ENCODE measurements at regions not wholly inside any gene's neighbourhood (a gene's known extent, or its start where the extent isn't known, plus 50 kb on each side); places are given as distances from the start of the nearest gene placed in this dataset.

DNA sequence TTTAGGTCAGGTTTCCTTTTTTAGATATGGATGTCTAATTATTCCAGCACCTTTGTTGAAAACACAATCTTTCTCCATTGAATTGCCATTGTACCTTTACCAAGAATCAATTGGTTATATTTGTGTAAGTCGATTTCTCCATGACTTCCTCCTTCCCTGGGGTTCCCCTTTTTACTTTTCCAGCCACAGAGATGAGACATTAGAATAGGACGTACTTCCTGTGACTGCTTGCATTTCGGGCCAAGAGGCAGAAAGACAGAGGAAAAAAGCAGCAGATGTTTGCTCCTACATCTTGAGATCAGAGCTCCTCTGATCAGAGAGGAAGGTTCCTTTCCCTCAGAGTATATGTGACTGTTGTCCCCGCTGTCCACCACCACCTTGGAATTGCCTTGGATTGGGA lies 453.7 kb upstream of the RGS6 start:
- TF ChIP-seq, protein P1, sequence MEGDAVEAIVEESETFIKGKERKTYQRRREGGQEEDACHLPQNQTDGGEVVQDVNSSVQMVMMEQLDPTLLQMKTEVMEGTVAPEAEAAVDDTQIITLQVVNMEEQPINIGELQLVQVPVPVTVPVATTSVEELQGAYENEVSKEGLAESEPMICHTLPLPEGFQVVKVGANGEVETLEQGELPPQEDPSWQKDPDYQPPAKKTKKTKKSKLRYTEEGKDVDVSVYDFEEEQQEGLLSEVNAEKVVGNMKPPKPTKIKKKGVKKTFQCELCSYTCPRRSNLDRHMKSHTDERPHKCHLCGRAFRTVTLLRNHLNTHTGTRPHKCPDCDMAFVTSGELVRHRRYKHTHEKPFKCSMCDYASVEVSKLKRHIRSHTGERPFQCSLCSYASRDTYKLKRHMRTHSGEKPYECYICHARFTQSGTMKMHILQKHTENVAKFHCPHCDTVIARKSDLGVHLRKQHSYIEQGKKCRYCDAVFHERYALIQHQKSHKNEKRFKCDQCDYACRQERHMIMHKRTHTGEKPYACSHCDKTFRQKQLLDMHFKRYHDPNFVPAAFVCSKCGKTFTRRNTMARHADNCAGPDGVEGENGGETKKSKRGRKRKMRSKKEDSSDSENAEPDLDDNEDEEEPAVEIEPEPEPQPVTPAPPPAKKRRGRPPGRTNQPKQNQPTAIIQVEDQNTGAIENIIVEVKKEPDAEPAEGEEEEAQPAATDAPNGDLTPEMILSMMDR (IDR thresholded peaks at IDR 0.05): no peak
- TF ChIP-seq POLR2A (IDR thresholded peaks at IDR 0.05): no peak
